ENCODE measurements at regions not wholly inside any gene's neighbourhood (a gene's known extent, or its start where the extent isn't known, plus 50 kb on each side); places are given as distances from the start of the nearest gene placed in this dataset.

- DNase-seq = no peak
Measured at GRCh38 chr12:41981013-41981412, 163.7 kb downstream of the GXYLT1 start.

DNA sequence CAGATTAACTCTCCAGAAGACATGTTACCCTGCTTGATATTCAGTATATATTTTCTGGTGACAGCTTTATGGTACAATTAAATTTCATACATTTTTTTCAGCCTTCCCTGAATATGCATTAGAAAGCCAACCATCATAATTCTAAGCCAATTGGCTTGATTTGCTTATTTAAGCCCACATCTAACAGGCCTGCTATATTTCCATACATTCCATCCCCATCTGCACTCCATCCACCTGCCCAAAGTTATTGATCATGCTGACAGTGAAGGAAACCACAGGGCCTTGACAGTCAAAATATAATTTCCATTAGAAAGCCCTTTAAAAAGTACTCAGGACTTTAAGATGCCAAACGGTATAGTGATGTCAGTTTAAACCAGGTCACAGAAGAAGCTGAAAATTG, 164.3 kb downstream of the GXYLT1 start:
- no peak for DNase-seq

- no peak for DNase-seq
Measured at GRCh38 chr12:41979574-41979973, 165.1 kb downstream of the GXYLT1 start.

DNA sequence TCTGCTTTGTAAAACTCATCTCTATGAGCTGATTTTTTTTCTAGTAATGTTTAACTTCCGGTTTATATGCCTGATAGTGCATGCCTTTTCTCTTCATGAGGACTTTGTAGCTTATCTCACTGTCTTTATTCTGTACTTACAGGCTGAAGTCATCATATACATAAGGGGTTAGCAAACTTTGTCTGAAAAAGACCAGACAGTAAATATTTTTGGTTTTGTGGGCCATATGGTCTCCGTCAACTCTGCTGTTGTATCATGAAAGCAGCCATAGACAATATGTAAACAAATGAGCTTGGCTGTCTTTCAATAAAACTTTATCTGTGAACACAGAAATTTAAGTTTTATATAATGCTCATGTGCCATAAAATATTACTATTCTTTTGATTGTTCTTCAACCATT, 172.1 kb downstream of the GXYLT1 start:
- no peak for DNase-seq

DNA sequence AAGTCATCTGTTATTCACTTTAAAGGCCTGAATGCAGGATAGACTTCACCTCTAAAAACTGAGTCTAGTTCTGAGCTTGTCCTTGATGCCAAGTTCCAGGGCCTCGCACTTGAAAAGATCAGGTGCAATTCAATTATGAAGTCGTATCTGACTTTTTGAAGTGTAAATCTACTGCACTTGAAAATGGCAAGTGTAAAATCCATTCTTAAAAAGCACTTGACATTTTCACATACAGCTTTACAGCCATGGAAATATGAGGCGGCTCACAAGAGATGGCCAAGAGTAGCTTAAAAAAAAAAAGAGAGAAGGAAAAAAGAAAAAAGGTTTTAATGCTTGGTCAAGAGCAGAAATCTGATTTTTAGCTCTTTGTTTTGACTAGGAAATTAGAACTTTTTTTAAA, 172.5 kb downstream of the GXYLT1 start:
- DNase-seq = no peak

GRCh38 chr12:41970744-41971143, 173.9 kb downstream of the GXYLT1 start:
- no peak for DNase-seq

- DNase-seq = no peak
Measured at GRCh38 chr12:41968599-41968998, 176.1 kb downstream of the GXYLT1 start.

DNA sequence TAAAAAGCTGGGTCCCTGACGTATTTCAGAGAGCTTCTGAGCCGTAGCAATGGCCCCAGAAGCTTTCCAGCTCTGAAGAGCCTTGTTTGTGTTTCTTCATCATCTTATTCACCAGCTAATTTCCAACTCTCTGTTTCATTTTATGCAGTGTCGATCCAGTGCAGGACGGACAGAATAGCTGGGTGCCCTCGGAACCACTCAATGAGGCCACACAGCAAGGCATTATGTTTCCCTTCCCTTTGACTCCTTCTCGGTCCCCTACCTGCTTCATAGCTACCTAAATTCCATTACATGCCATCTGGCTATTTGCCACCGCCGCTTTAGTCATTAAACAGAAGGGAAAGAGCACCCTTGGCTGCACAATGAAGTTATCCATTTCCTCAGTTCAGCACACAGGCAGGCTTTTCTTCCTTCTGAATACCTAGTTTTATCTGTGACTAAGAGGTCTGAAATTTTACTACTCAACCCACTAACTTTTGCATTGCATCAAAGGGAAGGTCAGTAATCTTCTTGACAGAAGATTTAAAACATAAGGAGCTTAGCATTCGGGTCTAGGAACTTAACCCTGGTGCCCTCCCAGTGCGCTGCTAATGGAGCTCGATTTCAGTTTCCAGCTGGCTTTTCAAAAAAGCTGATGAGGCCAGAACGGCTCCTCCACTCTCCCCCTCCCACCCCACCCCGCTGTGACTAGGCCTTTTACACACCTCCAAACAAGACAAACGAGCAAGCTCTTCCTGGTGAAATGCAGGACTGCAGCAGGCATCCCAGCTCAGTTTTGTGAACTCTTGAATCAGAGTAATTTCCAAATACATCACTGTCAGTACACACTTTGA, 176.8 kb downstream of the GXYLT1 start:
- DNase-seq = no peak

DNA sequence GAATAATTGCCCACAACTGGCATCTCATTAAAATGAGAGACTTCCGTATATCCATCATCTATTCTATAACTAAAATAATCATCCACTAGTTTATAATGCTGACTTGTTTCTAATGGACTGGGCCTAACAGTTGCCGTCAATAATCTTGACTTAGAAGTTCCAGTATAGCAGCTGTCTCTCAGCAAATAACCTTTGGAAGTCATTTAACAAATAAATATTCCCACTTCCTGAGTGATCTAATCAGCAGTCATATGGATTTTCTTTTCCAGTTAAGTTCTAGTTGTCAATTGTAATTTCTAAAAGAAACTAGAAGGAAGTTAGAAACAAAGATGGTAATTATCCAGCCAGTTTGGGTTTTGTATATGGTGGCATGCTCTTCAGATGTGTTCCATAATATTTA, 177.8 kb downstream of the GXYLT1 start:
- no peak for DNase-seq

DNA sequence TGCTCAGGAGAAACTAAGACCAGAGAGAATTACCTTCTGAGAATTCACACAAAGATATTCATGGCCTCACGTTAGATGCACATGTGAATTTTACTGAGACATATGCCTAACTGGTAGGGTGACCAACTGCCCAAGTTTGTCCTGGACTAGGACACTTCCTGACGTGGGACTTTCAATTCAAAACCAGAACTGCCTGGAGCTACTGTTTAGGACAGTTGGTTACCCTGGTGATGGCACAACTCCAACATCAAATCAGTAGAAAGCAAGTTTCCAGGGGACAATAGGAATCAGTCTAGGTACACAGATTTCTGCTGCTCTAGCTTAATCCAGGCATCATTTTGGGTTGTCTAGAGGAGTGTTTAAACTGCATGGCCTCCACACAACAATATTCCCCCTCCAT, 178.7 kb downstream of the GXYLT1 start:
- DNase-seq = no peak

DNA sequence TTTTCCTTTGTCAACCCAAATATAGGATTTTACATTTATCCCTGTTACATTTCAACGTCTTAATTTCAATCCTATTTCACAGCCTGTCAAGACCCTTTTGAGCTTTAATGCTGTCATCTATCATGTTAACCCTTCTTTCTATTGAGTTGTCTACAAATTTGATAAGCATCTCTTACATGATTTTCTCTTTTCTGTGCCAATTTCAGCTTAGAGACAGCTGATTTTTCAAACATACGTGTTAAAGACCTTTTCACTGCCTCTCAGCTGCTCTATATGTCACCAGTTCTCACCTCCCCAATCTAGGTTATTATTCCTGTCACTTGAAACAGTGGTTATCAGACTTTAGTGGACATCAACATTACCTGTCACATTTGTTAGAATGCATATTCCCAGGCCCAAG, 181.3 kb downstream of the GXYLT1 start:
- DNase-seq = no peak

DNA sequence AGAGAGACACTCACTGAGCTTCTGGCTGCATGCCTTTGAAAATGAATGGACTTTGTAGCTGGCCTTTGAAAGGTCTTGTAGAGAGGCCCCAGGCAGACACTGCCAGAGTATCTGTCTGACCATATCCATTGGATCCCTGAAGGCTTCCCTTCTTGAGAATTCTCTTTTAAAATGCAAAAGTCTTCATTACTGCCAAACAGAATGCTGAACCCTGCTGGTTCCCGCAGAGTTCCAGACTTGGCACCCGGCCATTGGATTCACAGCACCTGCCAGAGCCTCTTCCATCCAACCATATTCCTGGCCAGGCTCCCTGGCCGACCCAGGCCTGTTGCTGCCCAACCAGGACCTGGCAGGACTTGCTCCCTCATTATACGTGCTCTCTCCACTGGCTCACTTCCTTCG, 182.5 kb downstream of the GXYLT1 start:
- no peak for DNase-seq

DNA sequence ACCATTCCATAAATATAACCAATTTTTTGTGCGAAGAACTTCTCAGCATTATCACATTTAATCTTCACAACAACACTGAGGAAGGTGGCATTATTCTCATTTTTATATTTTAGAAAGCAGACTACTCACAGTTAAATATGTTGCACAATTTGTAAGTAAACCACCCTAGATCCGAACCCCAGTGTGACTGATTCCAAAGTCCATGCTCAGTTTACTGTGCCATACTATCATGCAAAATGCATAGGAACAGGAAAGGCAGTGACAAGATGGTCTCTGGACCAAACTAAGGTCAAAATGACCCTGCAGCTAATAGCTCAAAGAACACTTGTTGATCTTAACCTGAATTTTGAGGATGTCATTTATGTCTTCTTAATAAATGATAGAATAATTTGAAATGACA, 185.4 kb downstream of the GXYLT1 start:
- DNase-seq = no peak

DNA sequence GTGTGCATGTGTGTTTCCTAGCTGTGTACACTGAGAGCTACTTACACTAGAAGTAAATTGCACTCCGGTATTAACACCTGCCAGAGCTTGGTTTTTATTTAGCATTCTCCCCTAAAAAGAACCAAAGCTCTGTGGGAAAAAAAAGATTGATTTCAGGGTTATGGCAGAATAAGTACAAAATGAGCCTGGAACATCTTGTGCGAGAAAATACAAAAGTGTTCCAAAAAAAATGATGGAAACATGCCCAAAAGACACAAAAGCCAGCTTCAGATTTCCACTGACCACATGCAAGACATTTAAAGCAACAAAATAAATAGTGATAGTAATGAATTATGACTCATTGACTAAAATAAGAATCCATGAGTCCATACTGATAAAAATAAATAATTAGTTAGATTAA, 188.3 kb downstream of the GXYLT1 start:
- no peak for DNase-seq

DNA sequence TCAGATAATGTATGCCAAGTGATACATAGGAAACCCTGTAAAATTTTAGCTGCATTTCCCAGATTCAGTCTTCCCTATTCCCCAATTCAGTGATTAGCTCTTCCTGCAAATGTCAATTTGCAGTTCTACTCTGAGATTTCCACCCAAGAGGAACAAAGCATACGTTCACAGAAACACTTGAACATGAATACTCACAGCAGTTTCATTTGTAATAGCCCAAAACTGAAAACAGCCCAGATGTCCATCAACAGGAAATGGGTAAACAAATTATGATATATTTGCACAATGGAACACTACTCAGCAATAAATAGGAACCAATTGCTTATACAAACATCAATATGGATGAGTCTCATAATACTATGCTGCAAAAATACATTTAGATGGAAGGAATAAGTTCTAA, 194.2 kb downstream of the GXYLT1 start:
- DNase-seq = no peak

- no peak for DNase-seq
Measured at GRCh38 chr12:41946106-41946505, 198.6 kb downstream of the GXYLT1 start.

GRCh38 chr12:41944216-41944615, 200.5 kb downstream of the GXYLT1 start:
- no peak for DNase-seq

DNA sequence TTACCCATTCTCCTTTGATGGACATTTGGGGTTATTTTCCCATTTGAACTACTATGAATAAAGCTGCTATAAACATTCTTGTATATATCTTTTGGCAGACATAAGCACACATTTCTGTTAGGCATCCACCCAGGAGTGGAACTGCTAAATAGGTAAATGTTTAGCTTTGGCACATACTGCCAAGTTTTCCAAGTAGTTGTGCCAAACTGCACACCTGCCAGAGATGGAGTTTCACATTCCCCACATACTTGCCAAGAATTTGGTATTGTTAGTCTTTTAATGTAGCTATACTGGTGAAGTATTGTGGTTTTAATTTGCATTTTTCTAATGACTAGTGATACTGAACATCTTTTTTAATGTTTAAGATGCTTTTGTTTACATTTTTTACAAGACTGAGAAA, 201.0 kb downstream of the GXYLT1 start:
- no peak for DNase-seq

DNA sequence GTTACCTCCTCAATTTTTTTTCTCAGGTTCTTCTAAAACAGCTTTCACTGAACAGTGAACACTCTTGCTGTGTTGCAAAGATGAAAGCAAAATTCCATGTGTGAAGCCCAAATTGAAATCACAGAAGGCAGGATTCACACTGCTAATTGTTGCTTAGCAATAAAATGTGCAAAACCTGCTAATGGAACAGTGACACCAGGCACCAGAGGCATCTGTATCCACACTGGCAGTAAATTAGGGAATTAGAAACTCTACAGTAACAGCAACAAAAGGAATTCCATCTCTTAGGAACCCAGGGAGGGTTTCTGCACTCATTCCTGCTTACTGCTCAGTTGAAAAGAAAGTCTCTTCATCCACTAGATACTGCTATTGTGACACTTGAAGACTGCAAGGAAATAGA, 202.3 kb downstream of the GXYLT1 start:
- DNase-seq = no peak

DNA sequence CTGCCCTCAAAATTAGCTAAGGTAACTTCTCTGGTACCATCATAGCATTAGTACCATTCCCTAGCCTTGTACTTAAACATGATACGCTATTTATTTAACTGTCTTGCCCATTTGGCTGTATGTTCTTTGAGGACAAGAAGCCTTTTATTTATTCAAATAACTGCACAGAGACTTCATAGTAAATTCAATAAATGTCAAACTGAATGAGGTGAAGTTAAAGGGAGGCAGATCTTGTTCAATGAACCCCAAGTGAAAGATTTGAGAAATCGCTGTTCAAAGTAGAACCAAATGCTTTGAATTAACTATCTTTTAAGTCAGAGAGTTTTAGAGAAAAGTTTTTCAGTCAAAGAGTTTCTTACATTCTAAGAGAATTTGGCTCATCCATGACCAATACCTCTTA, 203.6 kb downstream of the GXYLT1 start:
- DNase-seq = no peak

GRCh38 chr12:41940571-41940970, 204.1 kb downstream of the GXYLT1 start:
- no peak for DNase-seq

GRCh38 chr12:41936333-41936732, 208.3 kb downstream of the GXYLT1 start:
- no peak for DNase-seq

- DNase-seq = no peak
Measured at GRCh38 chr12:41935911-41936310, 208.8 kb downstream of the GXYLT1 start.

DNA sequence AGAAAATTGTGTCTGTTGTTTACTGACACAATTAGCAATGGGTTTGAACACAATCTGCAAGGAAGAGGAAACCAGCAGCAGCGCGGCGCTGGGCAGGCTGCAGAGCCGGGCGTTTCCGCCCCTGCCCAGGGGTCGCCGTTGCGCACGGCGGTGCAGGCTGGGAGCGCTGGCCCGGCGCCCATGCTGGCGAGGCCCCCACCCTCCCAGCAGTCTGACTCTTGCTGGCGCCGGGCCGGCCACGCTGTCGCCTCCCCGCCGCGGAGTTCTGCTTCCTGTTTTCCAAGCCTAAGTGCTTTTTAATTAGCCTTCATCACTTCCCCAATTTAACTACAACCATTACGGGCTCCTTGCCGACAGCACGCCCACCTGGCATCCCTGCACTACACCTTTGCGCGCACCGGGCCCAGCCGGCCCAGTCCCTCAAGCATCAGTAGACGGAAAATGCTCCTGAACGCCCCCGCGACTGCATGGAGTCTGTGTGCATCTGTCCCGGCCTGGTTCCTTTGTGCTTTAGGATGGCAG, 212.1 kb downstream of the GXYLT1 start:
- DNase-seq = peak; percentile 49 to 94

DNA sequence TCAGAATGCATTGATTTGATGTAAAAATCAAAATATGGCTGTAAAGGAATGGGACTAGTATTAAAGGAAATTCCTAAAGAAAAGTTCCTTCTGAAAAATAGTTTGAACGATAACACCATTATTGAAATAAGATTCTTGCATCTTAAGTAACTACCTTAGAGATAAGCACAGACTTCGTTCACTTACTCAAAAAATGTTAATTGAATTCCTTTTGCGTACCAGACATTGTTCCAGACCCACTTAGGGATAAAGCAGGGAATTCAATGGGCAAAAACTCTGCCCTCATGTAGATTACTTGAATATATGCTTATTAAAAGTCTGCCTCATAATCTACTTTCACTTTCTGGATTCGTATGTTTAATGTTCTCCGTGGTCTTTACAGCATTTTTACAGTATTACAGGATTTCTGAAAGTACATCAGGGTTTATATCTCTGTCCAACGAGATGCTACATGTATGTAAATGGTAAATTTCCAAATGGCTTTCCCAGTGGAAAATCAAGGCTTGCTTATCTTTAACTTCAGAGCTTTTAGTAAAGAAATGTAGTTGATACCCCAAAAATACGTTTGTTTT, 213.7 kb downstream of the GXYLT1 start:
- peak in 1 of 2 donors; percentile 42 for DNase-seq
